K562 (cell line): ENCODE measurements at regions not wholly inside any gene's neighbourhood (a gene's known extent, or its start where the extent isn't known, plus 50 kb on each side); places are given as distances from the start of the nearest gene placed in this dataset.

Experiments
- BDP1 ChIP-seq: IDR thresholded peaks from 3 replicates; pipeline ENCODE4 v1.6.1; 2011; ENCODE audit not compliant: insufficient read length, insufficient read depth
- E2F4 ChIP-seq: sonication (generic); formaldehyde crosslinking; IDR thresholded peaks from 2 replicates; pipeline ENCODE4 v1.8.0; 2022; ENCODE audit warnings: mild to moderate bottlenecking, low read depth, missing genetic modification reagents
- KLF13 ChIP-seq: fragments of 450-650 bp; IDR thresholded peaks from 2 replicates; pipeline ENCODE4 v1.6.1; 2016; ENCODE audit warnings: missing genetic modification characterization, low read depth, mild to moderate bottlenecking, missing compliant biosample characterization, moderate library complexity, borderline replicate concordance
- POLR2A ChIP-seq: fragments of 450-650 bp; conservative IDR thresholded peaks from 2 replicates; pipeline ENCODE4 v1.6.1; 2016
- RB1 ChIP-seq: fragments of 450-650 bp; IDR thresholded peaks from 2 replicates; pipeline ENCODE4 v1.6.1; 2017; ENCODE audit warnings: low read depth, mild to moderate bottlenecking
- SRSF1 ChIP-seq: fragments of 200-400 bp; formaldehyde crosslinking; IDR thresholded peaks from 2 replicates; pipeline ENCODE4 v1.6.1; 2017; ENCODE audit warnings: mild to moderate bottlenecking, low read depth, low read length, moderate library complexity
- UBTF ChIP-seq, 2 experiments: IDR thresholded peaks; 2 replicates each; pipeline ENCODE4 v1.6.1; 2012; ENCODE audit warnings: improper control_type of control experiment in 2 of 2, low read depth in 2 of 2, low read length in 2 of 2, borderline replicate concordance in 1 of 2
- ZNF184 ChIP-seq: sonication (generic); formaldehyde crosslinking; IDR thresholded peaks from 2 replicates; pipeline ENCODE4 v1.5.0; 2020; ENCODE audit warnings: missing genetic modification reagents
- ZNF384 ChIP-seq: IDR thresholded peaks from 2 replicates; pipeline ENCODE4 v1.6.1; 2012; ENCODE audit warnings: low read depth, low read length, improper control_type of control experiment

- TF ChIP-seq SRSF1 (no peak), UBTF (IDR thresholded peaks at IDR 0.05; ENCODE audit: borderline replicate concordance in 1 of 2, low read depth in 2 of 2, low read length in 2 of 2) (no peak), ZNF184 (no peak), BDP1 (no peak), POLR2A (no peak), RB1 (no peak), E2F4 (CRISPR knock-in tag) (no peak), ZNF384 (no peak), KLF13 (tag) (no peak)
These were observed 450.3 kb upstream of the PCDH7 start for GRCh38 chr4:30269850-30270249.
